MCF 10A (cell line): ENCODE measurements at regions not wholly inside any gene's neighbourhood (a gene's known extent, or its start where the extent isn't known, plus 50 kb on each side); places are given as distances from the start of the nearest gene placed in this dataset.

Experiments
- BruUV-seq: library from RNA; stranded (reverse); fragments of 400-500 nt; replicated peaks from 2 replicates; lab custom pipeline; 2021; lab: Mats Ljungman, UMichigan
- CTCF ChIA-PET: fragments of 300-600 bp; sonication (Branson Sonifier 250); formaldehyde crosslinking; extraction: SDS; loops from one replicate; lab custom pipeline; 2021; ENCODE audit warnings: antibody characterized with exemption, inconsistent platforms; lab: Yijun Ruan, JAX
- POLR2A ChIA-PET: fragments of 300-600, 350-650 bp; sonication (Branson Sonifier 250); formaldehyde crosslinking; extraction: SDS; loops from one replicate; lab custom pipeline; 2020; ENCODE audit warnings: antibody characterized with exemption, inconsistent platforms; lab: Yijun Ruan, JAX
- DNase-seq: peaks from one replicate; pipeline ENCODE4 v3.0.0-alpha.2; 2018; ENCODE audit not compliant: unreplicated experiment
- H3K27ac Mint-ChIP-seq: one replicate; pipeline ENCODE4 v1.8.0; 2022; ENCODE audit warnings: mild to moderate bottlenecking, low read depth, mixed read lengths; ENCODE audit not compliant: unreplicated experiment
- H3K27me3 Mint-ChIP-seq: one replicate; pipeline ENCODE4 v1.8.0; 2022; ENCODE audit warnings: mixed read lengths; ENCODE audit not compliant: insufficient read depth, unreplicated experiment
- H3K36me3 Mint-ChIP-seq: one replicate; pipeline ENCODE4 v1.8.0; 2022; ENCODE audit warnings: mild to moderate bottlenecking, moderate library complexity, mixed read lengths; ENCODE audit not compliant: insufficient read depth, unreplicated experiment
- H3K4me1 Mint-ChIP-seq: one replicate; pipeline ENCODE4 v1.8.0; 2022; ENCODE audit warnings: mixed read lengths; ENCODE audit not compliant: insufficient read depth, unreplicated experiment
- H3K4me3 Mint-ChIP-seq: one replicate; pipeline ENCODE4 v1.8.0; 2022; ENCODE audit warnings: mild to moderate bottlenecking, moderate library complexity, mixed read lengths; ENCODE audit not compliant: unreplicated experiment
- H3K9me3 Mint-ChIP-seq: one replicate; pipeline ENCODE4 v1.8.0; 2022; ENCODE audit warnings: mixed read lengths; ENCODE audit not compliant: unreplicated experiment
- intact Hi-C: fragments of 100-400 bp; cut with micrococcal nuclease; formaldehyde crosslinking; loops from 2 replicates; pipeline ENCODE4 v1.14.1; 2022
- TF ChIP-seq, protein P1 (sequence below): fragments of 200-600 bp; IDR thresholded peaks from one replicate; pipeline ENCODE4 v1.8.0; 2022; ENCODE audit warnings: antibody characterized with exemption, mild to moderate bottlenecking; ENCODE audit not compliant: unreplicated experiment

DNA sequence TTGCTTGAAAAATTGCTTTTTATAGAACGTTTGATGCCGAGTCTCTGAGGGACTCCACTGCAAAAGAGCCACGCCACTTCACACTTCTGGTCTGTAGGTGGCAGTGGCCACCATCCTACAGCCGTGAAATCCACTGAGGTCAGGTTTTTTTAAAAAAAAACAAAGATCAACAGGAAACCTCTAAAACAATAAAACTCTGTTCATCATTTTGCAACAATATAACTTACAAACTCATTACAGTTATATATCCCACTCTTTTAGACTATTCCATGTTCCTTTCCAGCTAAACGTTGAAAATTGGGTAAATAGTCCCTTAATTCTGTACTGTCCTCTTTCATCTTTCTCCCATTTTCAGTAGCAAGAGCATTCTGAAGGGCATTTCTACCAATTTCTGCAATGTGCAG lies 64.6 kb upstream of the FMN2 start:
- POLR2A ChIA-PET: interaction anchor here (0.9 kb wide), 1 partner anchor 14 kb away, joined by 3 read pairs; no protein-coding TSS in a partner anchor
- intact Hi-C loops: loop anchor here (1.0 to 2.0 kb wide), 5 partner anchors 122 to 665 kb away; no protein-coding TSS in a partner anchor
- Mint-ChIP-seq H3K4me1 (peaks cover 13% of the 10 kb centered on the region), H3K9me3 (no peaks in the 10 kb centered on the region), H3K4me3 (no peak overlapping the region), H3K27me3 (no peaks in the 10 kb centered on the region), H3K36me3 (no peaks in the 10 kb centered on the region), H3K27ac (no peak overlapping the region)
- no TSS peak for BruUV-seq
- CTCF ChIA-PET: interaction anchor here (0.5 to 11.6 kb wide), 59 partner anchors 9 to 1997 kb away, joined by 3 to 198 read pairs (median 4); no protein-coding TSS in a partner anchor
- peak; percentile 81 for DNase-seq
- TF ChIP-seq, protein P1, sequence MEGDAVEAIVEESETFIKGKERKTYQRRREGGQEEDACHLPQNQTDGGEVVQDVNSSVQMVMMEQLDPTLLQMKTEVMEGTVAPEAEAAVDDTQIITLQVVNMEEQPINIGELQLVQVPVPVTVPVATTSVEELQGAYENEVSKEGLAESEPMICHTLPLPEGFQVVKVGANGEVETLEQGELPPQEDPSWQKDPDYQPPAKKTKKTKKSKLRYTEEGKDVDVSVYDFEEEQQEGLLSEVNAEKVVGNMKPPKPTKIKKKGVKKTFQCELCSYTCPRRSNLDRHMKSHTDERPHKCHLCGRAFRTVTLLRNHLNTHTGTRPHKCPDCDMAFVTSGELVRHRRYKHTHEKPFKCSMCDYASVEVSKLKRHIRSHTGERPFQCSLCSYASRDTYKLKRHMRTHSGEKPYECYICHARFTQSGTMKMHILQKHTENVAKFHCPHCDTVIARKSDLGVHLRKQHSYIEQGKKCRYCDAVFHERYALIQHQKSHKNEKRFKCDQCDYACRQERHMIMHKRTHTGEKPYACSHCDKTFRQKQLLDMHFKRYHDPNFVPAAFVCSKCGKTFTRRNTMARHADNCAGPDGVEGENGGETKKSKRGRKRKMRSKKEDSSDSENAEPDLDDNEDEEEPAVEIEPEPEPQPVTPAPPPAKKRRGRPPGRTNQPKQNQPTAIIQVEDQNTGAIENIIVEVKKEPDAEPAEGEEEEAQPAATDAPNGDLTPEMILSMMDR: peak; percentile 100

DNA sequence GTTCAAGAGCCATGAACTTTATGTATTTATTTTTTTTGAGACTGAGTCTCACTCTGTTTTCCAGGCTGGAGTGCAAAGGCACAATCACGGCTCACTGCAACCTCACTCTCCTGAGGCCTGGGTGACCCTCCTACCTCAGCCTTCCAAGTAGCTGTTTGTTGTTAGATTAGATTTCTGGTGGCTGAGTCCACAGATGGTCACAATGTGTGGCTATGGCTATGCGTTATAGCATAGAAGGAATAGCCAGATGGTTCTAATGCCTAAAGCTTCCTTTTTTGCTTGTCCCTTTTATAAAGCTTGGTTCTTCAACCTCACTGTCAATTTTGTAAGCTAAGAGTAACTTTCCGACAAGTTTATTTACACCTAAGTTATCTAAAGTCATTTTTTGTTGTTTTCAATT lies 62.3 kb upstream of the FMN2 start:
- TF ChIP-seq, protein P1: no peak
- ChIA-PET CTCF (interaction anchor here (0.6 to 11.6 kb wide), 15 partner anchors 11 to 662 kb away, joined by 3 to 168 read pairs (median 5); no protein-coding TSS in a partner anchor), POLR2A (no interaction called here)
- DNase-seq: no peak
- H3K27me3 Mint-ChIP-seq: no peaks in the 10 kb centered on the region
- H3K9me3 Mint-ChIP-seq: no peaks in the 10 kb centered on the region
- H3K27ac Mint-ChIP-seq: no peak overlapping the region
- peaks cover 13% of the 10 kb centered on the region for H3K4me1 Mint-ChIP-seq
- no peak overlapping the region for H3K4me3 Mint-ChIP-seq
- BruUV-seq: no TSS peak
- intact Hi-C loops: no loop called here
- no peaks in the 10 kb centered on the region for H3K36me3 Mint-ChIP-seq

DNA sequence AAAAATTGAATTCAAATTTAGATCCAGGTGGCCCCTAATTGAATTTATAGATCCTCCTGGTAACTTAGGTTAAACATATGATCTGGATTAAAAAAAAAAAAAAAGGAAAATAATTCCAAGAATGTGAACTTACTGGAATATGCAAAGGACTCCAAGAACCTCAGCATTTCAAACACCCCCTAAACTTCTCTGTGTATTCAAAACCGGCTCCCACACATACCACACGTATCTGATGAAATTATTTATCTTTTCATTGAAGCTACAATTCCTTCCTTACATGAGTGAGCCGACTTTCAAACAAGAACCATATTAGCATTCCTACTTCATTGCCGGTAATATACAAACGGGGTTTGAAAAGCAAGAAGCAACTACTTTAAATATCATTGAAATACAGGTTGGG lies 61.4 kb upstream of the FMN2 start:
- intact Hi-C loops: no loop called here
- ChIA-PET POLR2A (no interaction called here), CTCF (interaction anchor here (0.8 to 11.6 kb wide), 11 partner anchors 17 to 661 kb away, joined by 3 to 168 read pairs (median 6); no protein-coding TSS in a partner anchor)
- no peak overlapping the region for H3K4me3 Mint-ChIP-seq
- TF ChIP-seq, protein P1: no peak
- H3K4me1 Mint-ChIP-seq: peaks cover 13% of the 10 kb centered on the region
- no peaks in the 10 kb centered on the region for H3K27me3 Mint-ChIP-seq
- DNase-seq: no peak
- H3K9me3 Mint-ChIP-seq: no peaks in the 10 kb centered on the region
- H3K27ac Mint-ChIP-seq: no peak overlapping the region
- no peaks in the 10 kb centered on the region for H3K36me3 Mint-ChIP-seq
- BruUV-seq: no TSS peak

DNA sequence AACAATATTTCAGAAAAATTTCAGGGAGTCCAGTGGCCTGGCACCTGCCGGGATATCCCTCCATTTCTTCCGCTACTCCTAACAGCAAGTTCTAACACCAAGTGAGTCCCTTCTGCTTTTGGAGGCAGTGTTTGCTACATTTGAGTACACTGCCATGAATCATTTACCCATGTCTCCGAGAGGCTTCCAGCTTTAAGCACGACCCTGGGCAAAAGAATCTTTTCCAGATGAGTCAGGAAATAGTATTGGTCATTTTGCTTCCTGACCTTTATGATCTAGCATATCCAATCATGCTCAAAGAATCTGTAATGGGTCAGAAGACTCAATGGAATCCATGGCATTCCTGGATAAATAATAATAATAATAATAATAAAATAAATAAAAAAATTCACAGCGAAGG lies 60.7 kb upstream of the FMN2 start:
- H3K27me3 Mint-ChIP-seq: no peaks in the 10 kb centered on the region
- intact Hi-C loops: no loop called here
- H3K4me1 Mint-ChIP-seq: peaks cover 13% of the 10 kb centered on the region
- no TSS peak for BruUV-seq
- DNase-seq: peak; percentile 79
- no peaks in the 10 kb centered on the region for H3K9me3 Mint-ChIP-seq
- no peak overlapping the region for H3K4me3 Mint-ChIP-seq
- CTCF ChIA-PET: interaction anchor here (0.6 to 11.6 kb wide), 9 partner anchors 117 to 661 kb away, joined by 3 to 127 read pairs (median 6); no protein-coding TSS in a partner anchor
- POLR2A ChIA-PET: interaction anchor here (0.6 to 1.2 kb wide), 3 partner anchors 10 to 568 kb away, joined by 3 to 4 read pairs (median 3); no protein-coding TSS in a partner anchor
- H3K36me3 Mint-ChIP-seq: no peaks in the 10 kb centered on the region
- H3K27ac Mint-ChIP-seq: no peak overlapping the region
- TF ChIP-seq, protein P1: no peak
